Neural progenitor cell (in vitro differentiated cells): ENCODE measurements at regions not wholly inside any gene's neighbourhood (a gene's known extent, or its start where the extent isn't known, plus 50 kb on each side); places are given as distances from the start of the nearest gene placed in this dataset.

Experiments used
- DNase-seq: peaks from one replicate; pipeline ENCODE4 v3.0.0-alpha.2; 2016; ENCODE audit warnings: low spot score
- H2AFZ ChIP-seq: fragments of 200-600 bp; sonication (generic); replicated peaks from 2 replicates; pipeline ENCODE4 v1.6.1; 2016; ENCODE audit warnings: antibody characterized with exemption
- H3F3A ChIP-seq: fragments of 200-600 bp; sonication (generic); 2 replicates; pipeline ENCODE4 v1.6.1; 2016; ENCODE audit warnings: antibody characterized with exemption, low read depth
- H3K27ac ChIP-seq: fragments of 200-600 bp; sonication (generic); 2 replicates; pipeline ENCODE4 v1.5.1; 2016; ENCODE audit warnings: mild to moderate bottlenecking
- H3K27me3 ChIP-seq: fragments of 200-600 bp; sonication (generic); 2 replicates; pipeline ENCODE4 v1.6.1; 2016; ENCODE audit warnings: mild to moderate bottlenecking, moderate library complexity
- H3K36me3 ChIP-seq: fragments of 200-600 bp; sonication (generic); 2 replicates; pipeline ENCODE4 v1.5.1; 2016
- H3K4me1 ChIP-seq: fragments of 200-600 bp; sonication (generic); 2 replicates; pipeline ENCODE4 v1.6.1; 2016; ENCODE audit warnings: mixed run types
- H3K4me2 ChIP-seq: fragments of 200-600 bp; sonication (generic); 2 replicates; pipeline ENCODE4 v1.6.1; 2016
- H3K4me3 ChIP-seq: fragments of 200-600 bp; sonication (generic); 2 replicates; pipeline ENCODE4 v1.5.1; 2016
- H3K79me2 ChIP-seq: fragments of 200-600 bp; sonication (generic); 2 replicates; pipeline ENCODE4 v1.6.1; 2016; ENCODE audit warnings: low read depth
- H3K9ac ChIP-seq: fragments of 200-600 bp; sonication (generic); 2 replicates; pipeline ENCODE4 v1.6.1; 2016
- H3K9me3 ChIP-seq: fragments of 200-600 bp; sonication (generic); 2 replicates; pipeline ENCODE4 v1.5.1; 2016; ENCODE audit warnings: low read depth
- H4K20me1 ChIP-seq: fragments of 200-600 bp; sonication (generic); 2 replicates; pipeline ENCODE4 v1.6.1; 2016; ENCODE audit warnings: low read depth
- H3K27ac Mint-ChIP-seq: 3 replicates; pipeline ENCODE4 v1.8.0; 2021; ENCODE audit warnings: mixed read lengths
- H3K27me3 Mint-ChIP-seq: 2 replicates; pipeline ENCODE4 v1.8.0; 2022; ENCODE audit warnings: low read depth, mild to moderate bottlenecking, inconsistent platforms, moderate library complexity, mixed read lengths; ENCODE audit not compliant: insufficient read depth
- H3K36me3 Mint-ChIP-seq: 3 replicates; pipeline ENCODE4 v1.8.0; 2021; ENCODE audit warnings: mixed read lengths
- H3K4me1 Mint-ChIP-seq: 3 replicates; pipeline ENCODE4 v1.8.0; 2021; ENCODE audit warnings: mixed read lengths
- H3K4me3 Mint-ChIP-seq: 3 replicates; pipeline ENCODE4 v1.8.0; 2021; ENCODE audit warnings: mild to moderate bottlenecking, moderate library complexity, mixed read lengths
- H3K9me3 Mint-ChIP-seq: 3 replicates; pipeline ENCODE4 v1.8.0; 2020; ENCODE audit warnings: mixed read lengths
- EZH2 ChIP-seq: fragments of 200-600 bp; sonication (generic); IDR thresholded peaks from 2 replicates; pipeline ENCODE4 v1.6.1; 2017; ENCODE audit warnings: antibody characterized with exemption, mild to moderate bottlenecking, moderate library complexity
- EZH2phosphoT487 ChIP-seq: fragments of 200-600 bp; sonication (generic); IDR thresholded peaks from 2 replicates; pipeline ENCODE4 v1.6.1; 2017; ENCODE audit warnings: antibody characterized with exemption
- TF ChIP-seq, protein P1 (sequence below): fragments of 200-600 bp; sonication (generic); IDR thresholded peaks from 2 replicates; pipeline ENCODE4 v1.5.1; 2017; ENCODE audit warnings: antibody characterized with exemption, mild to moderate bottlenecking

DNA sequence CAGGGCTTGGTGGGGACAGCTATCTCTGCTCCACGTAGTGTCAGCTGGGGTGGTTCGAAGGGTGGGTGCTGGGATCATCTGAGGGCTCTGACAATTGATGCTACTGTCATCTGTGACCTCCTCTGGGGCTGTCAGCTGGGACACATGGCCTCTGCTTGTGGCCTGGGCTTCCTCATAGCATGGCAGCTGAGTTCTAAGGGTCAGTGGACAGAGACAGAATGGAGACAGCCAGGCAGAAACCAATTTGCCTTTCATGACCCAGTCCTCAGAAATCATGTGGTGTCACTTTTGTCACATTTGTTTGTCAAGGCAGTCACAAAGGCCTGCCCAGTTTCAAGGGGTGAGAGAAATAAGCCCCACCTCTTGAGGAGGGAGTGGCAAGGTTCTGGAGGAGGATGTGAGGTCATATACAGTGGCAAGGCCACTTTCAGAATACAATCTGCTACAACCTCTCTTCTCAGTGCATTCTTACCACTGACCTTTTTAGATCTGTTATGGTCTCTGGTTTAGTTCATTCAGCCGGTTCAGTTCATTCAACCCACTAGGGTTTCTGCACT, 103.6 kb upstream of the BCOR start:
- Mint-ChIP-seq H3K4me1 (peaks cover 5% of the 10 kb centered on the region), H3K27me3 (peaks cover 6% of the 10 kb centered on the region), H3K9me3 (peaks cover 19% of the 10 kb centered on the region), H3K36me3 (no peaks in the 10 kb centered on the region), H3K4me3 (no peak overlapping the region), H3K27ac (no peak overlapping the region)
- DNase-seq, result peak; percentile 37
- Histone ChIP-seq H3K27ac (no peak overlapping the region), H2AFZ (no peak overlapping the region), H3F3A (peaks cover 2% of the 10 kb centered on the region), H4K20me1 (no peaks in the 10 kb centered on the region), H3K36me3 (no peaks in the 10 kb centered on the region), H3K4me1 (peaks cover 8% of the 10 kb centered on the region), H3K4me2 (no peak overlapping the region), H3K27me3 (no peaks in the 10 kb centered on the region), H3K4me3 (no peak overlapping the region), H3K9ac (no peak overlapping the region), H3K9me3 (no peaks in the 10 kb centered on the region), H3K79me2 (no peaks in the 10 kb centered on the region)
- TF ChIP-seq EZH2phosphoT487, result no peak
- TF ChIP-seq, protein P1, sequence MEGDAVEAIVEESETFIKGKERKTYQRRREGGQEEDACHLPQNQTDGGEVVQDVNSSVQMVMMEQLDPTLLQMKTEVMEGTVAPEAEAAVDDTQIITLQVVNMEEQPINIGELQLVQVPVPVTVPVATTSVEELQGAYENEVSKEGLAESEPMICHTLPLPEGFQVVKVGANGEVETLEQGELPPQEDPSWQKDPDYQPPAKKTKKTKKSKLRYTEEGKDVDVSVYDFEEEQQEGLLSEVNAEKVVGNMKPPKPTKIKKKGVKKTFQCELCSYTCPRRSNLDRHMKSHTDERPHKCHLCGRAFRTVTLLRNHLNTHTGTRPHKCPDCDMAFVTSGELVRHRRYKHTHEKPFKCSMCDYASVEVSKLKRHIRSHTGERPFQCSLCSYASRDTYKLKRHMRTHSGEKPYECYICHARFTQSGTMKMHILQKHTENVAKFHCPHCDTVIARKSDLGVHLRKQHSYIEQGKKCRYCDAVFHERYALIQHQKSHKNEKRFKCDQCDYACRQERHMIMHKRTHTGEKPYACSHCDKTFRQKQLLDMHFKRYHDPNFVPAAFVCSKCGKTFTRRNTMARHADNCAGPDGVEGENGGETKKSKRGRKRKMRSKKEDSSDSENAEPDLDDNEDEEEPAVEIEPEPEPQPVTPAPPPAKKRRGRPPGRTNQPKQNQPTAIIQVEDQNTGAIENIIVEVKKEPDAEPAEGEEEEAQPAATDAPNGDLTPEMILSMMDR, result no peak
- no peak for TF ChIP-seq EZH2

DNA sequence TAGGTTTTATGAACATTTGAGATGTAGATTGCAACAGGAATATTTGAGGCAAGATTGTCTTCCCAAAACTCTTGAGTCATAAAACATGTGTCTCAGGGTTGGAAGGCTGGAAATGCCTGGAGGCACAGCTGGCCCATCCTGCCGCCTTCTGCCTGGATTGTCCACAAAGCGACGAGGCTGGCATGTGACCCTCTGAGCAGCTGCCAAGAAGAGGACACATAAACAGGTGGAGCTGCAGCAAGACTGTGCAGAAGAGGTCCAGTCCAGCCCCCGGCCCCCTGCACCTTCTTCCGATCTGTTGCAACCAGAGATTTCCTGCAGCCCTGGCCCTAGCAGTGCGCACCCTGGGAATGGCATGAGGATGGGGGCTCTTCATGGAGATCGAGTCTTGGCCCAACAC, 101.9 kb upstream of the BCOR start:
- Mint-ChIP-seq H3K27ac (no peak overlapping the region), H3K4me3 (no peak overlapping the region), H3K9me3 (peaks cover 8% of the 10 kb centered on the region), H3K36me3 (no peaks in the 10 kb centered on the region), H3K4me1 (peaks cover under 1% of the 10 kb centered on the region), H3K27me3 (peaks cover 6% of the 10 kb centered on the region)
- Histone ChIP-seq H3K4me3 (no peak overlapping the region), H3K79me2 (no peaks in the 10 kb centered on the region), H3K27ac (no peak overlapping the region), H3K9ac (no peak overlapping the region), H3K4me2 (no peak overlapping the region), H2AFZ (no peak overlapping the region), H3K27me3 (no peaks in the 10 kb centered on the region), H3K4me1 (peaks cover 4% of the 10 kb centered on the region), H3K9me3 (no peaks in the 10 kb centered on the region), H4K20me1 (no peaks in the 10 kb centered on the region), H3F3A (no peaks in the 10 kb centered on the region), H3K36me3 (no peaks in the 10 kb centered on the region)
- TF ChIP-seq EZH2phosphoT487 (no peak), EZH2 (no peak)
- TF ChIP-seq, protein P1, result no peak
- no peak for DNase-seq

DNA sequence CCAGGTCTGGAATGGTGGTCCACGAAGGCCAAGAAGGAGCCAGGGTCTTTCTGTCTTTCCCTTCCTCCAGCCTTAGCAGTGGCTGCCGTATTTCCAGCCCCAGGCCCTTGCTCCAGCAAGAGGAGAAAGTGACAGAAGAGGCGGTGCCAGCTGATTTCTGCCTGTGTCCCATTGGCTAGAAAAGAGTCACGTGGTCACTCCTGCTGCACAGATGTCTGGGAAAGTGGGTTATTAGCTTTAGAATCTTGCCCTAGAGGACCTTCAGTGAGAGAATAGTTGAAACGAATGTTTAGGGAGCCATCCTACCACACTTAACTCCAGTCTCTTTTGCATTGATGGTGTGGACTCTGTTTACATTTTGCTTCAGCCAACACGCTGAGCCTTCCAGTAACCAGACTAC, 99.3 kb upstream of the BCOR start:
- Histone ChIP-seq H3K36me3 (no peaks in the 10 kb centered on the region), H3K4me3 (no peak overlapping the region), H3K79me2 (no peaks in the 10 kb centered on the region), H3K9me3 (no peaks in the 10 kb centered on the region), H3K27ac (no peak overlapping the region), H3K4me1 (peaks cover 4% of the 10 kb centered on the region), H3K4me2 (no peak overlapping the region), H4K20me1 (no peaks in the 10 kb centered on the region), H3F3A (no peaks in the 10 kb centered on the region), H2AFZ (no peak overlapping the region), H3K27me3 (no peaks in the 10 kb centered on the region), H3K9ac (no peak overlapping the region)
- no peak overlapping the region for H3K4me3 Mint-ChIP-seq
- no peak for TF ChIP-seq EZH2
- no peak for TF ChIP-seq EZH2phosphoT487
- TF ChIP-seq, protein P1, result no peak
- no peaks in the 10 kb centered on the region for H3K4me1 Mint-ChIP-seq
- H3K36me3 Mint-ChIP-seq, result no peaks in the 10 kb centered on the region
- H3K27ac Mint-ChIP-seq, result no peak overlapping the region
- no peak for DNase-seq
- peaks cover 5% of the 10 kb centered on the region for H3K9me3 Mint-ChIP-seq
- H3K27me3 Mint-ChIP-seq, result peaks cover 6% of the 10 kb centered on the region
